K562 (cell line): ENCODE measurements at regions not wholly inside any gene's neighbourhood (a gene's known extent, or its start where the extent isn't known, plus 50 kb on each side); places are given as distances from the start of the nearest gene placed in this dataset.

Experiments used
- CEBPB ChIP-seq: fragments of 450-650 bp; IDR thresholded peaks from 2 replicates; pipeline ENCODE4 v1.6.1; 2016; ENCODE audit warnings: missing genetic modification characterization, missing compliant biosample characterization
- ELK3 ChIP-seq: fragments of 450-650 bp; formaldehyde crosslinking; IDR thresholded peaks from 2 replicates; pipeline ENCODE4 v1.4.0; 2020; ENCODE audit warnings: mild to moderate bottlenecking
- MYNN ChIP-seq, 2 experiments: sonication (generic); formaldehyde crosslinking in 1 of 2; IDR thresholded peaks; 2 replicates each; pipeline versions ENCODE4 v1.5.0 to v1.6.1; 2016 to 2020; ENCODE audit warnings: antibody characterized with exemption in 1 of 2, missing genetic modification reagents in 1 of 2
- SETDB1 ChIP-seq: IDR thresholded peaks from one replicate; pipeline ENCODE4 v1.6.1; 2012; ENCODE audit warnings: low read length, control low read depth, inconsistent platforms

- TF ChIP-seq CEBPB (no peak; the same call in 1 of the 2 replicates), ELK3 (CRISPR knock-in tag) (no peak), SETDB1 (no peak), MYNN (IDR thresholded peaks at IDR 0.05) (no peak), MYNN (CRISPR knock-in tag; IDR thresholded peaks at IDR 0.05) (no peak)
Measured at GRCh38 chr16:54817432-54817831, 113.2 kb upstream of the IRX5 start.
